OCI-M1 (cell line): ENCODE measurements at regions not wholly inside any gene's neighbourhood (a gene's known extent, or its start where the extent isn't known, plus 50 kb on each side); places are given as distances from the start of the nearest gene placed in this dataset.

Experiments
- DNase-seq: peaks from one replicate; lab custom pipeline; 2025; lab: John Stamatoyannopoulos, UW

DNA sequence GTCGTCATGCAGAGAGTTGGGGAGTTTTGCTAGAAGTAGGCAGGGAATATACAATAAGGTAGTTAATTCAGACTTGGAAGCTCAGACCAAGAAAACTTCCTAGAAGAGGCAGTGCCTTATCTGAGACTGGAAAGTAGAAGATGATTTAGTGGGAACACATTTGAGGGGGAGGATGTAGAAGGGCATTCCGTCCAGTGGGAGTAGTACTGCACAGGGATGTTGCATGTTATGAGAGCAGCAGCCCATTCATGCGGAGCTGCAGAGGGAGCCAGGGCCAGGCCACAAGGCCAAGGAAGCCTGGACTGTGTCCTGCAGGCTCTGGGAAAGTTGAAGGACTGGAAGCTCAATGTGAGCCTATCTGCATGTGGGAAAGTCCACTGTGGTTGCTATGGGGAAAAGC is 344.5 kb upstream of the EEF2KMT start:
- DNase-seq: no peak

- no peak for DNase-seq
Measured at GRCh38 chr16:5438591-5438990, 341.0 kb upstream of the EEF2KMT start.

DNA sequence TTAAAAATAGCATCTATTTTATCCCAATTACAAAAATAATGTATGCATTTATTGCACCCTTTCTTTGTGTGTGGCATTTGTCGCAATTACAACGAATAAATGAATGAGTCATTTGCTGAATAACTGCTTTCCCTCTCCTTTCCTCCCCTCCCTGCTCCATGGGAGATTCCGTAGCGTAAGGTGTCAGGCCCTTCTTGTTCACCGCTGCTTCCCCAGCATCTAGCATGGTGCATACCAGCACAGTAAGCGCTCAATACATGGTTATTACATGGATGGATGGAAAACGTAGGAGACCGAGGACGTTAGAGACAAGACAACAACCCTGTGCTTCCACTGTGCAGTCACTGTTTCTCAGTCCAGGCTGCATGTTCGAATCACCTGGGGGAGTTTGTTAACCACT is 336.0 kb upstream of the EEF2KMT start:
- no peak for DNase-seq

DNA sequence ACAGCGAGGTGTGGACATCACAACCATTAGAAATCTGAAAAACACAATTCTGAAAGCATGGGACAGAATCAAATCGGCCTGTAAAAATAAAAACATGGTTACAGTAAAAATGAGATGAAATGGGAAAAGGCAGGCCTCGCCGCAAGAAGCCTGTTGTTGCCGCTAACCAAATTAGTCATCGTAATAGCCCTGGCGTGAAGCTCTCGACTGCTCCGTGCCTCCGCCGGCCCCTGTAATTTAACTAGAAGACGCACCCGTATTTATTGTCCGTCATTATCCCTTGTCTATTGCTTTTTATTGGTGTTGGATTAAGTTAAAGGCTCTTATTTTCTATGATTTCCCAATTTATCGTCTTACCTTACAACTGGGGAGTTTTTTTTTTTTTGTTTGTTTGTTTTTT is 334.6 kb upstream of the EEF2KMT start:
- no peak for DNase-seq

DNA sequence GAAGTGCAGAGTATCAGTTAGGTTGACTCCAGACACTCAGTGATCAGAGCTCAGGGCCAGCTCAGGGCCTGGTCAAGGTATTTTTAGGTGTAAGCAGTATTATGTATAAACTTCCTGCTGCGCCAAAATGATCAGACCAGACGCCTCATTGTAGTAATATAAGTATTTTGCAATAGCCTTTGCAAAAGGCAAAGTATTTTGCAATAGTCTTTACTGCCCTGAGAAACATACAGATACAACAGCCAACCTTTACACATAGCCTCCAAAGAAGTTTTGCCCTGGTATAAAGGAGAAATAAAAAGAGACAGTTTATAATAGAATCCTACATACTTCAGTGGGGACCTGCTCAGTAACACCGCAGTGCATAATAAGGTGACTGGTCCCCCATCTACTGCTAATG is 333.0 kb upstream of the EEF2KMT start:
- DNase-seq: no peak

DNA sequence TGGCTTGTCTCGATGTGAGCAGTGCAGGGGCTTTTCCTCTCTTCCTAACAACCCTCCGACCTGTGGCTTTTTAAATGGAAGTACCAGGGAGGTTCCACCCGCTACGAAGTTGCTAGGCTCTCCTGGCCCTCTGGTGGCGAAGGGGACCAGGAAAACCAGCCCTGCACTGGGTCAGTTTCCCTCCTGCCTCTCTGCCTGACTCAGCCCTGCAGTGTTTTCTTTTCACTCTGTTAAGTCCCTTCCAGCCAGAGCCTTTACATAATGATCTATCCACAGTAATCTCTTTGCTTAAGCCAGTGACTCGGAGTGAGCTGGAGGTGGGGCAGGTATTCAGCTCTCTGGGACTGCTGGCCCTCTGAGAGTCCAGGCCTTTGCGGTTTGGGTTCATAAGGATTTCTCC is 331.3 kb upstream of the EEF2KMT start:
- peak; percentile 1 for DNase-seq

DNA sequence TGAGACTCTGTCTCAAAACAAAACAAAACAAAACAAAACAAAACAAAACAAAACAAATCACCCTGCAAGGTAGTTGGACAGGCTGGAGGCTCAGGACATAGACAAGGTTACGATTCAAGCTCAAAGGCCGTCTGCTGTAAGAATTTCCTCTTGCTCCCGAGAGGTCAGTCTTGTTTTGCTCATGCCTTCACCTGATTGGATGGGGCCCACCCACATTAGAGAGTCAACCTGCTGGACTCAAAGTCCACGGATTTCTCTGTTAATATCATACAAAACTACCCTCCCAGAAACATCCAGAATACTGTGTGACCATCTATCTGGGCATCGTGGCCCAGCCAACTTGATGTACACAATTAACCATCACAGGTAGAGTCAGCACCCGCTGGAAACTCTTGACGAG is 330.0 kb upstream of the EEF2KMT start:
- DNase-seq: no peak

DNA sequence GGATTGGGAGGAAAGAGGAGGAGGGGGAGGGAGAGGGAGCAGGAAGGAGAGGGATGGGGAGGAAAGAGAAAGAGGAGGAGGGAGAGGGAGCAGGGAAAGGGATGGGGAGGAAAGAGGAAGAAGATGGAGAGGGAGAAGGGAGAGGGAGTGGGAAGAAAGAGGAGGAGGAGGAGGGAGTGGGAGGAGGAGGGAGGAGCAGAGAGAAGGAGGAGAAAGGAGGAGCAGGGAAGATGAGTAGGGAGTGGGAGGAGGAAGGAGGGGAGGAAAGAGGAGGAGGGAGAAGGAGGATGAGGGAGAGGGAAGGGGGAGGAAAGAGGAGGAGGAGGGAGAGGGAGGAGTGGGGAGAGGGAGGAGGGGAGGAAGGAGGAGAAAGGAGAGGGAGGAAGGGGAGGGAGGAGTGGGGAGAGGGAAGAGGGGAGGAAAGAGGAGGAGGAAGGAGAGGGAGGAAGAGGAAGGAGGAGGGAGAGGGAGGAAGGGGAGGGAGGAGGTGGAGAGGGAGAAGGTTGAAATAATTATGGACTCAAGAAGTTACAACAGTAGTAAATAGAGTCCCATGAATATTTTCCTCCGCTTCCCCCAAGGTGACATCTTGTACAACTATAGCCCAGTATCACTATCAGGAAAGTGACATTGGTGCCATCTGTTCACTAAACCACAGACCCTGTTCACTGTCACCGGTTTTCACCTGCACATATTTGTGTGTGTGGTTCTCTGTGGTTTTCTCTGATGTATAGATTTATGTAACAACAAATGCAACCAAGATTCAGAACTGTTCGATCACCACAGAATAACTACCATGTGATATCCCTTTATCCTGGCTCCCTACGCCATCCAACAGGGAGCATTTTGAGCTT is 325.3 kb upstream of the EEF2KMT start:
- no peak for DNase-seq

DNA sequence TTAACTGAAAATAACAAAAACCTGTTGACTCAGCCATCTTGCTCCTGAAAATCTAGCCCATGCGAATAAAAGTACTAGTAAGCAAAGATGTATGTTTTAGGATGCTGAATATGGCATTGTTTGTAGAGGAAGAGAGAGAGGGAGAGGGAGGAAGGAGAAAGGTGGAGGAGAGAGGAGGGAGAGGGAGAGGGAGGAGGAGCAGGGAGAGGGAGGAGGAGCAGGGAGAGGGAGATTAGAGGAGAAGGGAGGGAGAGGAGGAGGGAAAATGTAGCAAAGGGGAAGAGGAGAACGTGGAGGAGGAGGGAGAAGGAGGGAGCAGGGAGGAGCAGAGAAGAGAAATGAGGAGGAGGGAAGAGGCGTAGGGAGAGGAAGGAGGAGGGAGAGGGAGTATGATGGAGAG is 324.5 kb upstream of the EEF2KMT start:
- DNase-seq: no peak

DNA sequence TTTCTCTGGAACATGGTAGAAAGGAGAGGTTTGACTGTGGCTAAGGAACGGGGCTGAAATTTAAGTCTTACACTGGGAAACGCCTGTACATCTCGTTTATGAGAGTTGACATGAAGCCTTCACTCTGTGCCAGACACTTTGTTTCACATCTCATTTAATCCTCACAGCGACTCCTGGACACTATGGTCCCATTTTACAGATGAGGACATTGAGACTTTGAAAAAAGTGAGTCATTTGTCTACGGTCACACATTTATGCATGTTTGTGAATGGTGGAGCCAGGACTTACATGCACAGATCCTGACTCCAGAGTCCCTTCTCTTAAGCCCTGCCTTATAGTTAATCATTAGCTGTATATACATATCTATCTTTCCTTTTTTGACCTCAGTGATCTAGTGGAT is 318.4 kb upstream of the EEF2KMT start:
- no peak for DNase-seq

DNA sequence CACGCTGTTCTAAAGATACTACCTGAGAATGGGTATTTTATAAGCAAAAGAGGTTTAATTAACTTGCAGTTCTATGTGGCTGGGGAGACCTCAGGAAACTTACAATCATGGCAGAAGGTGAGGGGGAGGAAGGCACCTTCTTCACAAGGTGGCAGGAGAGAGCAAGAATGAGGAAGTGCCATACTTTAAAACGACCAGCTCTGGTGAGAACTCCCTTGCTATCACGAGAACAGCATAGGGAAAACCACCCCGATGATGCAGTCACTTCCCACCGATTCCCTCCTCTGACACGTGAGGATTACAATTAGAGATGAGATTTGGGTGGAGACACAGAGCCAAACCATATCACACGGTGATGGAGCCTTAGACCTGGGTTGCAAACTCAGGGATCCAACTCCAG is 317.5 kb upstream of the EEF2KMT start:
- DNase-seq: peak; percentile 1

DNA sequence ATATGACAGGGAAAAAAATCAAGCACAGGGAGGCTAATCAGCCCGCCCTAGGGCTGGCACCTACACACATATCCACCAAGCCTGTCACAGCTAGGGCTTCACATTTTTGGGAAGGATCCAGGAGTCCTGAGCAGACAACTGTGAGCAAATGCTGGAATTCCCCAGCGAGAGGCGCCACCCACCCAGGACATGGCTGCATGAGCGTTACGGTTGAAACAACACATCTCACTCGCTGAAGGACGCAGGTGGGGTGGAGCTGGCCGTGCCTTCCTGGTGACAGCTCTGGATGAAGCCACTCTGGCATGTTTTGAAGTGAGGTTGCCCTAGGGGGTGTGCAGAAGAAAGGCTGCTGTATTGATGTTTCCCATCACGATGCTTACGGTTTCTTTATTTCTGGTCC is 315.1 kb upstream of the EEF2KMT start:
- DNase-seq: no peak

DNA sequence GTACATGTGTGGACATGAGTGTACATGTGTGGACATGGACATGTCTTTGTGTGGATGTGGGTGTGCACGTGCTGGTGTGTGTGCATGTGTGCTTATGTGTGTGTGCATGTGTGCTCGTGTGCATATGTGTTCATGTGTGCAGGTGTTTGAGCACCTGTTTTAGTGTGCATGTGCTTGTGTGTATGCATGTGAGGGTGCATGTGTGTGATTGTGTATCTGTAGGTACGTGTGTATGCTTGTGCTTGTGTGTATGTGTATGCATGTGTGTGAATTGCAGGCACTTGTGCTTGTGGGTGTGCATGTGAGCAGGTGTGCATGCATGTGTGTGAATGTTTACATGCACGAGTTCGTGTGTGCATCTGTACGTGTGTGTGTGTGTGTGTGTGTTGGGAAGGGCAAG is 300.6 kb upstream of the EEF2KMT start:
- DNase-seq: no peak

DNA sequence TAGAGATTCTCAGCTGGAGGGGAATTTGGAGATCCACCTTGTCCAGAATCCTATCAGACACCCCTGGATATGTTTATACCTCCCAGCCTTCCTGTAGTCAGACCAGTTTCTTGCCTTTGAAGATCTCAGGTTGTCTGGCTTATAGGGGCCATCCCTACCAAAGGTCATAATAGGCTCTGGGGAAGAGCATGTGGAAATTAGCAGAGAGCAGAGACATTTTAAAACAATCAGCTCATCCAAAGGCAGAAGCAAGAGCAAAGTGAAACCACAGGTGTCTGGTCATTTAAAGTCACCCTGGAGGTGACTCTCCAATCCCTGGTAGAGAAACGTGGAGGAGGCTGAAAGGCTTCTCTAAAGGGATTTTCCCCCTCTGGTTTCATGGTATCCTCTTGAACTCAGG is 299.3 kb upstream of the EEF2KMT start:
- DNase-seq: no peak

GRCh38 chr16:5393070-5393469 is 295.5 kb upstream of the EEF2KMT start:
- DNase-seq: no peak

- DNase-seq: no peak
Measured at GRCh38 chr16:5386989-5387388, 289.4 kb upstream of the EEF2KMT start.

DNA sequence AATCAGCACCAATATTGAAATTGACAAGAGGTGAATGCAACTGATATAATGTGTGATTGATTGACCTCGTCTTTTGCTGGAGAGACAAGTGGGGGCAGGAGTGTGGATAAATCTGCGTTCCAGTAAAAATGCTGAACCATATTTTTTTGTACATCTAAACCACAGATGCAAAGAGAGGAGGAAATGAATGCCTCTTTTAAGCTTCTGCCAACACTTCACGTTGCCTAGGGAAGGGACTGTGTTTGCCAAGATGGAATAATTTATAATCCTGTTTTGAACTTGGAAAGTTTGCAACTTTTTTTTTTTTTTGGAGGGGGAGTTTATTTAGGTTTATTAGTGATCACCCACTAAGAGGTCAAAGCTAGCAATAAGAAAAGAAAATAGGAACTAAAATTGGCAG is 288.2 kb upstream of the EEF2KMT start:
- no peak for DNase-seq

- DNase-seq: no peak
Measured at GRCh38 chr16:5385115-5385514, 287.5 kb upstream of the EEF2KMT start.

DNA sequence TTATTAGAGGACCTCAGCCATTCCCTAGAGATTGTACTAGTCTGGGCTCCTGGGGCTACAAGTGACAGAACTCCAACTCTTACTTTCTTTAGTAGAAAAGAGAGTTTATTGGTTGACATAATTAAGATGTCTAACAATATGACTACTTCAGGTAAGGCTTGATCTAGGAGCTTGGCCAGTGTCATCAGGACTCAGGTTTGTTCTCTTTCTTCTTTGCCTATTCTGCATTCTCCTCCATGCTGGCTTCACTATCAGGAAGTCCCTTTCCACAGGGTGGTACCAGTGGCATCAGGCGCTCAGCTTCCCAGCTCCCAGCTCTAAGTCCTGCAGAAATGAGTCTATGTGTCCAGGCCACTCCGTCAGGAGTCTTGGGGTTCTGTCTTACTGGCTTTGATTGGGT is 286.1 kb upstream of the EEF2KMT start:
- DNase-seq: no peak

DNA sequence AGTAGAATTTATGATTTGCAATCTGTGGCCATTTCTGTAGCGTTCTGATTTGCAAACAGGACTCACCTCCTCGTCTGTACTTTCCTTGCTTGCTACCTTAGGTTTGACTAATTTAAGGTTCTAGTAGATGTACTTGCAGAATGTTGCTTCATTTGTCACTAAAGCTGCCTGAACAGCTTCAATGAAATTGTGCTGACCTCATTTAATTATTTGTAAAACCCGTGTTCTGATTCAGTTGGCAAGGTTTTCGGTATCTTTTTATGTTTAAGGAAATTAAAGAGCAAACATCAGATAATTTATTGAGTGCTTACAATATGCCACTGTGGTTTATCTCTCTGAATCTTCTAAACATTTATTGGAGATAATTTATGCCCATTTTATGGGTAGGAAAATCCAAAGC is 284.9 kb upstream of the EEF2KMT start:
- no peak for DNase-seq

DNA sequence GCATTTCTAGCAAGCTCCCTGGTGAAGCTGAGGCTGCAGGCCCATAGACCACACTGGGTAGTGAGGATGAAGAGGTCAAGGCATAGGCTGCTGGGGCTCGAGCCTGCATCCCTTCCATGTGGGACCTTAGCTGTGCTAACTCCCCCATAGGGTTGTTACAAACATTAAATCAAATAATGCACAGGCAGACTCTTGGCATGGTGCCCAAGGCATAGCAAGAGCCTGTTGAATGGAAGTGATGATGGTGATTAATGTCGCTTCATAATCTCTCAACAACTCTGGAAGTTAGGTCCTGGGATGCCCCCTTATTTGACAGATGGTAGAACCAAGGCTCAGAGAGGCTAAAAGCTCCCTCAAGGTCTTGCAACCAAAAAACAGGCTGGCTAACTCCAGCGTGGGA is 283.9 kb upstream of the EEF2KMT start:
- DNase-seq: no peak

DNA sequence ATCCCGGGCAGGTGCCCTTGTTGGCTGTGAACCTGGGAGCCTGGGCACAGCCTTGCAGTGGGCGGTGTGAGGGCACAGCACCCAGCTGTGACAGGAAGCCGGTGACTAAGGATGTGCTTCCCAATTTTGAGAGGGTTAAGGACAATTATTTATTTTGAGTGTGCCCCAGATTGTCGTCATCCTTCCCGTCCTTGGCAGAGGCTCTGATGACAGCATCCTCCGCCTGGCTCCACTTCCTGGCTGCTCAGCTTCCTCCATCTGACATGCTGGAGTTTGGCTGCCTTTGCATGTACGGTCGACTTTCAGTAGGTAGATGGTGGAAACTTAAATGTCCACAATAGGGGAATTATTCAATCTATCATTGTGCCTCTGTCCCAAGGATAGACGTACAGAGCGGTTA is 282.4 kb upstream of the EEF2KMT start:
- no peak for DNase-seq

- DNase-seq: no peak
Measured at GRCh38 chr16:5378531-5378930, 280.9 kb upstream of the EEF2KMT start.

GRCh38 chr16:5377280-5377898 is 279.8 kb upstream of the EEF2KMT start:
- DNase-seq: no peak
